HepG2 (cell line): ENCODE measurements at regions not wholly inside any gene's neighbourhood (a gene's known extent, or its start where the extent isn't known, plus 50 kb on each side); places are given as distances from the start of the nearest gene placed in this dataset.

Experiments used
- ATAC-seq: fragments of 200-7000 bp; cut with Tn5 transposase; 3 replicates; pipeline ENCODE4 v1.9.1; 2020; ENCODE audit warnings: mild to moderate bottlenecking, moderate library complexity
- BruUV-seq: library from RNA; stranded (reverse); fragments of 400-500 nt; replicated peaks from 2 replicates; lab custom pipeline; 2021; lab: Mats Ljungman, UMichigan
- CTCF ChIA-PET: fragments of 300-600 bp; formaldehyde crosslinking; extraction: SDS; loops from one replicate; lab custom pipeline; 2021; ENCODE audit warnings: low total read pairs, inconsistent platforms, low intra/inter-chr PET ratio; lab: Yijun Ruan, JAX
- POLR2A ChIA-PET: fragments of 350-600 bp; sonication (Branson Sonifier 250); formaldehyde crosslinking; loops from one replicate; lab custom pipeline; 2020; ENCODE audit warnings: antibody characterized with exemption, inconsistent platforms; lab: Yijun Ruan, JAX
- DNase-seq: peaks from one replicate; pipeline ENCODE4 v3.0.0-alpha.2; 2015; ENCODE audit warnings: low spot score
- FAIRE-seq: peaks from 3 replicates; lab custom pipeline; 2011; peaks lifted over from hg19 to GRCh38; lab: Jason Lieb, UNC
- H2AFZ ChIP-seq: one replicate; pipeline ENCODE4 v1.6.1; 2011; ENCODE audit warnings: low read length, inconsistent platforms
- H3K27ac ChIP-seq: fragments of 300-600 bp; 3 replicates; pipeline ENCODE4 v1.8.0; 2011; ENCODE audit warnings: mixed run types, mild to moderate bottlenecking, mixed read lengths, low read length, inconsistent platforms; ENCODE audit not compliant: insufficient read depth; ENCODE audit errors: extremely low read length
- H3K27me3 ChIP-seq, 2 experiments: fragments of 200-600 bp in 1 of 2; 2 replicates in 1 of 2; 3 replicates in 1 of 2; pipeline versions ENCODE4 v1.6.0 to v1.8.0; 2011; ENCODE audit warnings: low read length in 2 of 2, mild to moderate bottlenecking in 2 of 2, moderate library complexity in 2 of 2, inconsistent platforms in 1 of 2; ENCODE audit not compliant: insufficient read depth in 2 of 2, control insufficient read depth in 1 of 2
- H3K36me3 ChIP-seq, 2 experiments: fragments of 200-600 bp in 1 of 2; replicated peaks in 1 of 2; 2 replicates in 1 of 2; 3 replicates in 1 of 2; pipeline versions ENCODE4 v1.5.1 to v1.8.0; 2011; ENCODE audit warnings: low read length in 2 of 2, inconsistent platforms in 1 of 2; ENCODE audit not compliant: insufficient read depth in 2 of 2, control insufficient read depth in 1 of 2
- H3K4me1 ChIP-seq: 2 replicates; pipeline ENCODE4 v1.5.1; 2012; ENCODE audit warnings: low read length, inconsistent platforms; ENCODE audit not compliant: insufficient read depth
- H3K4me2 ChIP-seq: 2 replicates; pipeline ENCODE4 v1.6.0; 2011; ENCODE audit warnings: low read depth, low read length, inconsistent platforms
- H3K4me3 ChIP-seq, 3 experiments: fragments of 200-600 bp in 1 of 3; sonication (generic), shearing (Covaris generic) in 1 of 3; replicated peaks in 1 of 3; 2 replicates each; pipeline ENCODE4 v1.5.1; 2011 to 2016; ENCODE audit warnings: low read length in 3 of 3, inconsistent platforms in 2 of 3, low read depth in 2 of 3, mild to moderate bottlenecking in 2 of 3, control low read depth in 1 of 3, mixed read lengths in 1 of 3; ENCODE audit not compliant: insufficient read depth in 1 of 3
- H3K79me2 ChIP-seq: one replicate; pipeline ENCODE4 v1.6.1; 2011; ENCODE audit warnings: low read length, inconsistent platforms; ENCODE audit not compliant: insufficient read depth
- H3K9ac ChIP-seq: 2 replicates; pipeline ENCODE4 v1.6.0; 2011; ENCODE audit warnings: mild to moderate bottlenecking, low read depth, low read length, inconsistent platforms; ENCODE audit not compliant: insufficient read depth
- H3K9me3 ChIP-seq: 2 replicates; pipeline ENCODE4 v1.5.1; 2012; ENCODE audit warnings: mild to moderate bottlenecking, low read length
- H4K20me1 ChIP-seq: 2 replicates; pipeline ENCODE4 v1.6.0; 2011; ENCODE audit warnings: inconsistent platforms, mild to moderate bottlenecking, low read length, moderate library complexity; ENCODE audit not compliant: insufficient read depth
- AGO2 ChIP-seq: fragments of 200-400 bp; formaldehyde crosslinking; optimal IDR thresholded peaks from 2 replicates; pipeline ENCODE3; 2017; ENCODE audit warnings: mild to moderate bottlenecking, low read depth, low read length, moderate library complexity
- ATF2 ChIP-seq: sonication (generic); formaldehyde crosslinking; IDR thresholded peaks from 2 replicates; pipeline ENCODE4 v1.4.0; 2020; ENCODE audit warnings: missing genetic modification reagents
- CBX1 ChIP-seq: IDR thresholded peaks from one replicate; pipeline ENCODE4 v1.6.1; 2016; ENCODE audit warnings: antibody characterized with exemption, low read depth
- DMAP1 ChIP-seq: IDR thresholded peaks from 2 replicates; pipeline ENCODE4 v1.6.1; 2016
- ETV5 ChIP-seq: IDR thresholded peaks from 2 replicates; pipeline ENCODE4 v1.6.1; 2018; ENCODE audit warnings: missing biosample characterization, missing genetic modification reagents, inconsistent platforms, borderline replicate concordance
- FOXA1 ChIP-seq, 2 experiments: fragments of 450-650 bp in 1 of 2; sonication (generic) in 1 of 2; formaldehyde crosslinking in 1 of 2; IDR thresholded peaks; 2 replicates each; pipeline versions ENCODE4 v1.4.0 to v1.6.1; 2016 to 2020; ENCODE audit warnings: missing genetic modification reagents in 1 of 2
- IRF2 ChIP-seq: IDR thresholded peaks from 2 replicates; pipeline ENCODE4 v1.6.1; 2018; ENCODE audit warnings: missing genetic modification reagents, missing compliant biosample characterization
- SP140L ChIP-seq: sonication (generic); formaldehyde crosslinking; IDR thresholded peaks from 2 replicates; pipeline ENCODE4 v1.4.0; 2020; ENCODE audit warnings: missing genetic modification reagents, borderline replicate concordance
- TIGD3 ChIP-seq: sonication (generic); formaldehyde crosslinking; IDR thresholded peaks from 2 replicates; pipeline ENCODE4 v1.5.1; 2020; ENCODE audit warnings: mild to moderate bottlenecking, missing genetic modification reagents, borderline replicate concordance
- TSC22D2 ChIP-seq: sonication (generic); formaldehyde crosslinking; IDR thresholded peaks from 2 replicates; pipeline ENCODE4 v1.5.1; 2020; ENCODE audit warnings: missing genetic modification reagents, mild to moderate bottlenecking, borderline replicate concordance
- XRCC5 ChIP-seq: fragments of 200-400 bp; formaldehyde crosslinking; optimal IDR thresholded peaks from 2 replicates; pipeline ENCODE3; 2017; ENCODE audit warnings: mild to moderate bottlenecking, low read length
- YEATS2 ChIP-seq: sonication (generic); formaldehyde crosslinking; IDR thresholded peaks from 2 replicates; pipeline ENCODE4 v1.4.0; 2020; ENCODE audit warnings: missing genetic modification reagents, borderline replicate concordance
- YY1 ChIP-seq: IDR thresholded peaks from 2 replicates; pipeline ENCODE4 v1.6.1; 2011; ENCODE audit warnings: low read length, low read depth, moderate library complexity, mild to moderate bottlenecking; ENCODE audit not compliant: insufficient read depth, insufficient replicate concordance
- ZEB1 ChIP-seq: IDR thresholded peaks from 2 replicates; pipeline ENCODE4 v1.6.1; 2012; ENCODE audit warnings: mild to moderate bottlenecking, low read depth, inconsistent platforms; ENCODE audit not compliant: insufficient replicate concordance
- ZMYM3 ChIP-seq: sonication (generic); formaldehyde crosslinking; IDR thresholded peaks from 2 replicates; pipeline ENCODE4 v1.5.1; 2020; ENCODE audit warnings: mild to moderate bottlenecking, missing genetic modification reagents
- ZNF136 ChIP-seq: sonication (generic); formaldehyde crosslinking; IDR thresholded peaks from 2 replicates; pipeline ENCODE4 v1.8.1; 2022; ENCODE audit warnings: low read depth, mild to moderate bottlenecking, moderate library complexity, missing genetic modification reagents
- ZNF180 ChIP-seq: sonication (generic); formaldehyde crosslinking; IDR thresholded peaks from 2 replicates; pipeline ENCODE4 v1.4.0; 2020; ENCODE audit warnings: low read depth, missing genetic modification reagents, borderline replicate concordance
- ZNF44 ChIP-seq: sonication (generic); formaldehyde crosslinking; IDR thresholded peaks from 2 replicates; pipeline ENCODE4 v1.5.1; 2020; ENCODE audit warnings: mild to moderate bottlenecking, missing genetic modification reagents
- ZNF556 ChIP-seq: sonication (generic); formaldehyde crosslinking; IDR thresholded peaks from 2 replicates; pipeline ENCODE4 v1.4.0; 2020; ENCODE audit warnings: mild to moderate bottlenecking, missing genetic modification reagents, borderline replicate concordance
- ZNF850 ChIP-seq: sonication (generic); formaldehyde crosslinking; conservative IDR thresholded peaks from 2 replicates; pipeline ENCODE4 v1.9.0; 2021; ENCODE audit warnings: mild to moderate bottlenecking, missing genetic modification reagents
- ZNF878 ChIP-seq: sonication (generic); formaldehyde crosslinking; IDR thresholded peaks from 2 replicates; pipeline ENCODE4 v1.8.1; 2023; ENCODE audit warnings: mild to moderate bottlenecking, missing genetic modification reagents, moderate library complexity
- WGBS: methylation state at CpG from one replicate; pipeline ENCODE4 v1.1.6; 2017; ENCODE audit warnings: low lambda C conversion rate; 5-methylcytosine and 5-hydroxymethylcytosine counted together
- in situ Hi-C: cut with HindIII; loops from 2 replicates; pipeline ENCODE4 v1.10.0; 2017; ENCODE audit warnings: low pct_unique_long_range_greater_than_20kb; ENCODE audit not compliant: extremely low pct_ligation_motif_present
- intact Hi-C: fragments of 100-400 bp; cut with micrococcal nuclease; formaldehyde crosslinking; loops from one replicate; pipeline ENCODE4 v1.10.0; 2022; ENCODE audit not compliant: unreplicated experiment

DNA sequence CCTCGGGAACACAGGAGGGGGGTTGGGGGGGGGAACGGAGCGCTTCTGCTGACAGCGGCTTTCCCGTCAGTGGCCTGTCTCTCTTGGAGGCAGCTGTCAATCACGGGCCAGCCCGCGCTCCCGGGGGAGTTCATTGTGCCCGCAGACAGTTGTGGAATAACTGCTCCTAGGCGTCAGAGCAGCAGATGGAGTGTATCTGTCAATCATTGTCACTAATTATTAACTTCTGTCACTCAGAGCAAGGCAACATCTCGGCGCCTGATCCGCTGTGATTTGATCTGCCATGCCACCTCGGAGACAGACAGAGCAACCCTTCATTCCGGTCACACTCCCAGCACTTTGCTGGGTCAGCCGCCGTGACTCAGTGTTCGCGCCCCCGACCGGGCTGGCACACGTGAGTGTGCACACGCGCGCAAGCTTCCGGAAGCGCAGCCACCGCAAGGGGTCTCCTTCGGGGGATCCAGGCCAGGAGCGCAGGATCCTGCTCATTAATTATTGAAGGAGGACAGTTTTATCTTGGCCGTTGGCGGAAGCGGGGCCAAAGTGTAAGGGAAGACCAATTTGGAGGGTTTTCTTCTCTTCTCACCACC lies 75.8 kb downstream of the RRAGC start (continued):
- TF ChIP-seq ZNF850 (CRISPR knock-in tag): no peak
- no peak for TF ChIP-seq IRF2
- TF ChIP-seq FOXA1 (IDR thresholded peaks at IDR 0.05): no peak
- no peak for TF ChIP-seq FOXA1 (CRISPR knock-in tag; IDR thresholded peaks at IDR 0.05)
- no peak for TF ChIP-seq XRCC5
- TF ChIP-seq ETV5 (CRISPR knock-in tag): 0 out of 2 replicates have a peak, but pooled peaks have one; percentile 43

- CTCF ChIA-PET: no interaction called here
- no peak overlapping the region for H3K9ac ChIP-seq
- DNase-seq: no peak
- no peaks in the 10 kb centered on the region for H3K9me3 ChIP-seq
- no peak overlapping the region for H3K4me2 ChIP-seq
- H3K27ac ChIP-seq: no peak overlapping the region
- H2AFZ ChIP-seq: no peak overlapping the region
- H3K36me3 ChIP-seq: no peaks in the 10 kb centered on the region
- no peaks in the 10 kb centered on the region for H4K20me1 ChIP-seq
- peaks cover 0 to 53% of the 10 kb centered on the region in 2 experiments for H3K27me3 ChIP-seq
- H3K79me2 ChIP-seq: no peaks in the 10 kb centered on the region
- FAIRE-seq: no peak
- intact Hi-C loops: no loop called here
- BruUV-seq: no TSS peak
- in situ Hi-C loops: no loop called here
- no peak for ATAC-seq
- H3K4me1 ChIP-seq: peaks cover 15% of the 10 kb centered on the region
- POLR2A ChIA-PET: no interaction called here
- 36% methylated on average over 4 of the region's 4 CpGs for WGBS
- H3K4me3 ChIP-seq: no peak overlapping the region
- TF ChIP-seq ZNF556 (CRISPR knock-in tag) (no peak), YEATS2 (CRISPR knock-in tag) (no peak), DMAP1 (no peak), ZNF136 (CRISPR knock-in tag) (no peak), ZEB1 (no peak), AGO2 (no peak), YY1 (no peak), ZNF878 (no peak), ZNF180 (CRISPR knock-in tag) (no peak), CBX1 (no peak), ZNF44 (CRISPR knock-in tag) (no peak), ATF2 (CRISPR knock-in tag) (no peak), ZMYM3 (CRISPR knock-in tag) (no peak), TIGD3 (CRISPR knock-in tag) (no peak), TSC22D2 (CRISPR knock-in tag) (no peak), SP140L (no peak)
Observed at GRCh38 chr1:38781872-38782617, 77.5 kb downstream of the RRAGC start.
